ENCODE measurements at regions not wholly inside any gene's neighbourhood (a gene's known extent, or its start where the extent isn't known, plus 50 kb on each side); places are given as distances from the start of the nearest gene placed in this dataset.

GRCh38 chr13:91219201-91219600 is 128.3 kb upstream of the MIR17HG start:
- no peak overlapping the region for H3K27ac ChIP-seq (ENCODE audit: low read depth)
- H3K9me2 ChIP-seq (ENCODE audit: insufficient read depth): 0 out of 2 replicates have a peak, but pooled peaks cover 3% of the 10 kb centered on the region
- Mint-ChIP-seq H3K9me3 (no peaks in the 10 kb centered on the region), H3K4me3 (no peak overlapping the region), H3K36me3 (ENCODE audit: low read depth) (no peaks in the 10 kb centered on the region), H3K4me1 (peaks cover 26% of the 10 kb centered on the region), H3K27me3 (ENCODE audit: insufficient read depth, low read depth, poor library complexity) (peaks cover 16% of the 10 kb centered on the region), H3K27ac (no peak overlapping the region)
- ATAC-seq (no peak), DNase-seq (ENCODE audit: low spot score) (no peak)
- H4K20me1 ChIP-seq (replicated peaks; ENCODE audit: insufficient read depth): no peaks in the 10 kb centered on the region
- H3F3A ChIP-seq (replicated peaks; ENCODE audit: low read depth): no peaks in the 10 kb centered on the region
- no peak overlapping the region for H3K4me2 ChIP-seq
- no peak overlapping the region for H3K4me3 ChIP-seq
- H2AFZ ChIP-seq: no peak overlapping the region
- H3K79me2 ChIP-seq (replicated peaks; ENCODE audit: insufficient read depth): no peaks in the 10 kb centered on the region
- H3K27me3 ChIP-seq (ENCODE audit: insufficient read depth): peaks cover 3% of the 10 kb centered on the region
- peaks cover 15% of the 10 kb centered on the region for H3K4me1 ChIP-seq (ENCODE audit: insufficient read depth)
- H3K36me3 ChIP-seq (ENCODE audit: insufficient read depth): no peaks in the 10 kb centered on the region
- no peak for TF ChIP-seq NANOG (IDR thresholded peaks at IDR 0.05; ENCODE audit: borderline replicate concordance)

GRCh38 chr13:91220872-91221271 is 126.6 kb upstream of the MIR17HG start:
- H3K79me2 ChIP-seq (replicated peaks; ENCODE audit: insufficient read depth): no peaks in the 10 kb centered on the region
- Mint-ChIP-seq H3K36me3 (ENCODE audit: low read depth) (no peaks in the 10 kb centered on the region), H3K27me3 (ENCODE audit: insufficient read depth, low read depth, poor library complexity) (peaks cover 15% of the 10 kb centered on the region), H3K4me1 (peaks cover 20% of the 10 kb centered on the region), H3K27ac (no peak overlapping the region), H3K9me3 (no peaks in the 10 kb centered on the region), H3K4me3 (no peak overlapping the region)
- peaks cover 3% of the 10 kb centered on the region for H3K27me3 ChIP-seq (ENCODE audit: insufficient read depth)
- H3K4me3 ChIP-seq: no peak overlapping the region
- ATAC-seq: peak; percentile 34
- no peaks in the 10 kb centered on the region for H3K36me3 ChIP-seq (ENCODE audit: insufficient read depth)
- no peak overlapping the region for H3K27ac ChIP-seq (ENCODE audit: low read depth)
- DNase-seq (ENCODE audit: low spot score): peak; percentile 24
- H3K4me1 ChIP-seq (ENCODE audit: insufficient read depth): peaks cover 11% of the 10 kb centered on the region; the same call in 1 of the 2 replicates
- H3K4me2 ChIP-seq: 0 out of 2 replicates have a peak overlapping the region, but pooled peaks have one; percentile 41
- H4K20me1 ChIP-seq (replicated peaks; ENCODE audit: insufficient read depth): no peaks in the 10 kb centered on the region
- H3F3A ChIP-seq (replicated peaks; ENCODE audit: low read depth): no peaks in the 10 kb centered on the region
- H2AFZ ChIP-seq: no peak overlapping the region; the same call in 1 of the 2 replicates
- 0 out of 2 replicates have a peak, but pooled peaks cover 3% of the 10 kb centered on the region for H3K9me2 ChIP-seq (ENCODE audit: insufficient read depth)
- TF ChIP-seq CTCF (conservative IDR thresholded peaks at IDR 0.05; ENCODE audit: low read depth in 2 of 2) (no peak), CREB1 (CRISPR knock-in tag; IDR thresholded peaks at IDR 0.05; ENCODE audit: low read depth) (no peak), STAT1 (IDR thresholded peaks at IDR 0.05; ENCODE audit: unreplicated experiment) (no peak), REST (IDR thresholded peaks at IDR 0.05; ENCODE audit: unreplicated experiment) (no peak), EZH2phosphoT487 (IDR thresholded peaks at IDR 0.05; ENCODE audit: unreplicated experiment) (no peak), NANOG (IDR thresholded peaks at IDR 0.05; ENCODE audit: borderline replicate concordance) (no peak), ETS1 (IDR thresholded peaks at IDR 0.05) (no peak), POLR2AphosphoS5 (IDR thresholded peaks at IDR 0.05; ENCODE audit: low read depth) (no peak), ZNF331 (CRISPR knock-in tag; IDR thresholded peaks at IDR 0.05; ENCODE audit: low read depth) (no peak)

Data from GM23338 (cell line).